ENCODE measurements at regions not wholly inside any gene's neighbourhood (a gene's known extent, or its start where the extent isn't known, plus 50 kb on each side); places are given as distances from the start of the nearest gene placed in this dataset.

GRCh38 chr5:166270712-166271111 is 2020.7 kb upstream of the WWC1 start:
- TF ChIP-seq, protein P1, sequence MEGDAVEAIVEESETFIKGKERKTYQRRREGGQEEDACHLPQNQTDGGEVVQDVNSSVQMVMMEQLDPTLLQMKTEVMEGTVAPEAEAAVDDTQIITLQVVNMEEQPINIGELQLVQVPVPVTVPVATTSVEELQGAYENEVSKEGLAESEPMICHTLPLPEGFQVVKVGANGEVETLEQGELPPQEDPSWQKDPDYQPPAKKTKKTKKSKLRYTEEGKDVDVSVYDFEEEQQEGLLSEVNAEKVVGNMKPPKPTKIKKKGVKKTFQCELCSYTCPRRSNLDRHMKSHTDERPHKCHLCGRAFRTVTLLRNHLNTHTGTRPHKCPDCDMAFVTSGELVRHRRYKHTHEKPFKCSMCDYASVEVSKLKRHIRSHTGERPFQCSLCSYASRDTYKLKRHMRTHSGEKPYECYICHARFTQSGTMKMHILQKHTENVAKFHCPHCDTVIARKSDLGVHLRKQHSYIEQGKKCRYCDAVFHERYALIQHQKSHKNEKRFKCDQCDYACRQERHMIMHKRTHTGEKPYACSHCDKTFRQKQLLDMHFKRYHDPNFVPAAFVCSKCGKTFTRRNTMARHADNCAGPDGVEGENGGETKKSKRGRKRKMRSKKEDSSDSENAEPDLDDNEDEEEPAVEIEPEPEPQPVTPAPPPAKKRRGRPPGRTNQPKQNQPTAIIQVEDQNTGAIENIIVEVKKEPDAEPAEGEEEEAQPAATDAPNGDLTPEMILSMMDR (IDR thresholded peaks at IDR 0.05) = no peak
- no peak for TF ChIP-seq EZH2 (IDR thresholded peaks at IDR 0.05; ENCODE audit: borderline replicate concordance, insufficient read depth, low read depth, low read length, poor library complexity, severe bottlenecking)
